Mesenchymal stem cell (in vitro differentiated cells and primary cell): ENCODE measurements at regions not wholly inside any gene's neighbourhood (a gene's known extent, or its start where the extent isn't known, plus 50 kb on each side); places are given as distances from the start of the nearest gene placed in this dataset.

Experiments
- DNase-seq: peaks from one replicate; pipeline ENCODE4 v3.0.0-alpha.2; 2013
- H2AFZ ChIP-seq: one replicate; pipeline ENCODE4 v1.6.1; 2013; ENCODE audit warnings: low read depth, mild to moderate bottlenecking, control low read depth, inconsistent platforms, low read length, moderate library complexity
- H2AK5ac ChIP-seq: 2 replicates; pipeline ENCODE4 v1.6.1; 2013; ENCODE audit warnings: low read length, moderate library complexity, mild to moderate bottlenecking, inconsistent platforms; ENCODE audit not compliant: severe bottlenecking
- H2BK120ac ChIP-seq: one replicate; pipeline ENCODE4 v1.6.1; 2013; ENCODE audit warnings: low read depth, mild to moderate bottlenecking, inconsistent platforms, low read length, moderate library complexity
- H2BK12ac ChIP-seq, 2 experiments: one replicate each; pipeline ENCODE4 v1.6.1; 2013; ENCODE audit warnings: inconsistent platforms in 2 of 2, low read length in 2 of 2, mild to moderate bottlenecking in 2 of 2, moderate library complexity in 2 of 2, control low read depth in 1 of 2
- H2BK15ac ChIP-seq: one replicate; pipeline ENCODE4 v1.6.1; 2013; ENCODE audit warnings: mild to moderate bottlenecking, low read depth, inconsistent platforms; ENCODE audit not compliant: poor library complexity, severe bottlenecking
- H2BK5ac ChIP-seq: 2 replicates; pipeline ENCODE4 v1.6.1; 2013; ENCODE audit warnings: low read depth, mild to moderate bottlenecking, low read length, control low read depth, inconsistent platforms; ENCODE audit not compliant: poor library complexity, severe bottlenecking
- H3K14ac ChIP-seq, 2 experiments: one replicate each; pipeline ENCODE4 v1.6.1; 2013; ENCODE audit warnings: inconsistent platforms in 2 of 2, low read length in 2 of 2, control low read depth in 1 of 2, mild to moderate bottlenecking in 1 of 2, moderate library complexity in 1 of 2
- H3K18ac ChIP-seq, 2 experiments: one replicate each; pipeline ENCODE4 v1.6.1; 2013; ENCODE audit warnings: inconsistent platforms in 2 of 2, low read length in 2 of 2, control low read depth in 1 of 2, low read depth in 1 of 2, mild to moderate bottlenecking in 1 of 2
- H3K23ac ChIP-seq, 2 experiments: one replicate each; pipeline ENCODE4 v1.6.1; 2013; ENCODE audit warnings: inconsistent platforms in 2 of 2, low read length in 2 of 2, mild to moderate bottlenecking in 2 of 2, moderate library complexity in 2 of 2, control low read depth in 1 of 2
- H3K27ac ChIP-seq: 2 replicates; pipeline ENCODE4 v1.5.1; 2013; ENCODE audit warnings: mild to moderate bottlenecking, moderate library complexity, low read length, control low read depth, inconsistent platforms; ENCODE audit not compliant: poor library complexity, severe bottlenecking
- H3K27me3 ChIP-seq, 2 experiments: 2 replicates each; pipeline versions ENCODE4 v1.6.1 to v1.7.0; 2013; ENCODE audit warnings: low read length in 2 of 2, mild to moderate bottlenecking in 2 of 2, moderate library complexity in 2 of 2, control low read depth in 1 of 2, inconsistent platforms in 1 of 2; ENCODE audit not compliant: control insufficient read depth in 1 of 2, insufficient read depth in 1 of 2
- H3K36me3 ChIP-seq, 2 experiments: 2 replicates each; pipeline versions ENCODE4 v1.6.1 to v1.7.0; 2013; ENCODE audit warnings: low read length in 2 of 2, control low read depth in 1 of 2, inconsistent platforms in 1 of 2, low read depth in 1 of 2, mild to moderate bottlenecking in 1 of 2; ENCODE audit not compliant: insufficient read depth in 2 of 2, control insufficient read depth in 1 of 2
- H3K4ac ChIP-seq, 2 experiments: one replicate each; pipeline ENCODE4 v1.6.1; 2013; ENCODE audit warnings: inconsistent platforms in 2 of 2, low read length in 2 of 2, mild to moderate bottlenecking in 2 of 2, moderate library complexity in 2 of 2, control low read depth in 1 of 2, low read depth in 1 of 2
- H3K4me1 ChIP-seq: 2 replicates; pipeline ENCODE4 v1.6.1; 2013; ENCODE audit warnings: low read depth, low read length, control low read depth; ENCODE audit not compliant: control insufficient read depth, insufficient read depth
- H3K4me2 ChIP-seq: 2 replicates; pipeline ENCODE4 v1.6.1; 2013; ENCODE audit warnings: low read length, mild to moderate bottlenecking, inconsistent platforms; ENCODE audit not compliant: poor library complexity, severe bottlenecking
- H3K4me3 ChIP-seq, 2 experiments: 2 replicates each; pipeline versions ENCODE4 v1.5.1 to v1.7.0; 2013; ENCODE audit warnings: low read length in 2 of 2, mild to moderate bottlenecking in 2 of 2, control low read depth in 1 of 2, low read depth in 1 of 2; ENCODE audit not compliant: insufficient read depth in 1 of 2
- H3K79me1 ChIP-seq: replicated peaks from 2 replicates; pipeline ENCODE4 v1.6.1; 2013; ENCODE audit warnings: mild to moderate bottlenecking, control low read depth, low read length, inconsistent platforms; ENCODE audit not compliant: poor library complexity, severe bottlenecking
- H3K9ac ChIP-seq: 2 replicates; pipeline ENCODE4 v1.7.0; 2013; ENCODE audit warnings: mild to moderate bottlenecking, low read length, moderate library complexity
- H3K9me3 ChIP-seq: 2 replicates; pipeline ENCODE4 v1.7.0; 2013; ENCODE audit warnings: mild to moderate bottlenecking, low read length; ENCODE audit not compliant: control insufficient read depth
- H4K8ac ChIP-seq: one replicate; pipeline ENCODE4 v1.6.1; 2013; ENCODE audit warnings: inconsistent platforms, mild to moderate bottlenecking, low read length, moderate library complexity
- H4K91ac ChIP-seq: one replicate; pipeline ENCODE4 v1.6.1; 2013; ENCODE audit warnings: mild to moderate bottlenecking, low read length, inconsistent platforms
- WGBS: methylation state at CpG from one replicate; pipeline ENCODE4 v1.1.7; 2013; ENCODE audit warnings: mixed read lengths; 5-methylcytosine and 5-hydroxymethylcytosine counted together

GRCh38 chr6:152874846-152875568 lies 107.8 kb downstream of the FBXO5 start:
- Histone ChIP-seq H2BK15ac (no peak overlapping the region), H3K27ac (no peak overlapping the region), H3K18ac (no peak overlapping the region), H3K9me3 (peaks cover 8% of the 10 kb centered on the region), H3K79me1 (no peaks in the 10 kb centered on the region), H2BK12ac (no peak overlapping the region), H3K4me2 (no peak overlapping the region), H3K27me3 (no peaks in the 10 kb centered on the region), H3K9ac (no peak overlapping the region), H4K91ac (no peak overlapping the region), H2BK120ac (no peak overlapping the region), H3K4me3 (no peak overlapping the region), H3K23ac (no peak overlapping the region), H3K36me3 (no peaks in the 10 kb centered on the region), H3K14ac (no peak overlapping the region), H4K8ac (no peak overlapping the region), H3K4ac (no peak overlapping the region), H2BK5ac (no peak overlapping the region), H3K4me1 (no peaks in the 10 kb centered on the region), H2AFZ (no peak overlapping the region), H2AK5ac (no peak overlapping the region)
- DNase-seq, result no peak
- WGBS, result 0% methylated on average over 1 of the region's 6 CpGs

- no peak overlapping the region for H2BK12ac ChIP-seq
- H2BK5ac ChIP-seq, result no peak overlapping the region
- H3K4me3 ChIP-seq, result no peak overlapping the region
- peaks cover 11% of the 10 kb centered on the region for H3K9me3 ChIP-seq
- no peak overlapping the region for H3K14ac ChIP-seq
- H2AK5ac ChIP-seq, result no peak overlapping the region
- H3K36me3 ChIP-seq, result no peaks in the 10 kb centered on the region
- H3K27ac ChIP-seq, result no peak overlapping the region
- DNase-seq, result no peak
- H4K91ac ChIP-seq, result no peak overlapping the region
- H2BK120ac ChIP-seq, result no peak overlapping the region
- H3K18ac ChIP-seq, result no peak overlapping the region
- no peak overlapping the region for H2BK15ac ChIP-seq
- H3K27me3 ChIP-seq, result no peaks in the 10 kb centered on the region
- H4K8ac ChIP-seq, result no peak overlapping the region
- no peaks in the 10 kb centered on the region for H3K79me1 ChIP-seq
- H3K4me1 ChIP-seq, result no peaks in the 10 kb centered on the region
- H3K4me2 ChIP-seq, result no peak overlapping the region
- H3K23ac ChIP-seq, result no peak overlapping the region
- H3K9ac ChIP-seq, result no peak overlapping the region
- no peak overlapping the region for H2AFZ ChIP-seq
- H3K4ac ChIP-seq, result no peak overlapping the region
Observed at GRCh38 chr6:152879681-152880080, 103.2 kb downstream of the FBXO5 start.

DNA sequence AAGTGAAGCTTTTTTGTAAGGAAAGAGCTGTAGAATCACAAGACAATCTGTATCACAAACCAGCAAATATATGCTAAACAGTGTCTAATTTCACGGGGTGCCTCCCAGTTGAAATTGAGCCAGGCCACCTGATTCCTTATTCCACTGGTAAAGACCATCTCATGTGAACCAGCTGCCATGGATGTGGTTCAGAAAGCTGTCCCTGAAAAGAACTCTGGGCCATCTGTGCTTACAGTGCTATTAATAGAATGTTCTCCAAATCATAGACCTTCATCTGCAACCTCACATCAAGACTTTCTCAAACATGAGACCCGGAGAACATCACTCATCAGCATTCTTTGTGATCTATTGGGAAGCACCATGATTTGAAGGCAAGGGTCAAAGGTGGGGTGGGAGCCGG lies 89.7 kb downstream of the FBXO5 start:
- H4K8ac ChIP-seq, result no peak overlapping the region
- no peak overlapping the region for H2BK12ac ChIP-seq
- H4K91ac ChIP-seq, result no peak overlapping the region
- no peaks in the 10 kb centered on the region for H3K9me3 ChIP-seq
- H3K4me3 ChIP-seq, result no peak overlapping the region
- H3K36me3 ChIP-seq, result no peaks in the 10 kb centered on the region
- H2AK5ac ChIP-seq, result no peak overlapping the region
- H3K27ac ChIP-seq, result no peak overlapping the region
- no peak overlapping the region for H3K23ac ChIP-seq
- H3K18ac ChIP-seq, result no peak overlapping the region
- no peak overlapping the region for H3K9ac ChIP-seq
- no peak overlapping the region for H2BK5ac ChIP-seq
- H2BK120ac ChIP-seq, result no peak overlapping the region
- no peak overlapping the region for H2AFZ ChIP-seq
- H3K27me3 ChIP-seq, result peaks cover 0 to 3% of the 10 kb centered on the region in 2 experiments
- H3K4ac ChIP-seq, result no peak overlapping the region
- H3K4me2 ChIP-seq, result no peak overlapping the region
- H2BK15ac ChIP-seq, result no peak overlapping the region
- no peaks in the 10 kb centered on the region for H3K4me1 ChIP-seq
- H3K79me1 ChIP-seq, result no peaks in the 10 kb centered on the region
- DNase-seq, result no peak
- 78% methylated on average over 3 of the region's 3 CpGs for WGBS
- no peak overlapping the region for H3K14ac ChIP-seq

DNA sequence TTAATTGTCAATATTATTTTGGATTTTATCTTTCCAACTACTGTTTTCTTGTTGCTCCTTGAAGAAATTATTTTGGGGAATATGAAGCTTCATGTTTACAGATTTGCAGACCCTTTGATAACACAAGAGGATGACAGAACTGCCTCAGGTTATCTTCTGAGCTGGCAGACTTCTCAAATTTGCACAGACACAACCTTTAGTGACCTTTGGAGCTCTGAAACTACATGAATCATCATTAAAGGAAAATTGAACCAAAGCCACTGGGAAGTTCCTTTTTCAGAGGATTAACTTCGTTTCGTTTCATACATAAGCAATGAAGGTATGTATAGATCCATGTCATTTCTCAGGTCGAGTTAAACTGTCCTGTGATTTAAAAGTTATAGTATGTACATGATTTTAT lies 85.9 kb downstream of the FBXO5 start:
- Histone ChIP-seq H3K4ac (no peak overlapping the region), H2BK120ac (no peak overlapping the region), H3K9ac (no peak overlapping the region), H3K14ac (no peak overlapping the region), H4K8ac (no peak overlapping the region), H4K91ac (no peak overlapping the region), H2AFZ (no peak overlapping the region), H3K9me3 (no peaks in the 10 kb centered on the region), H3K23ac (no peak overlapping the region), H2BK5ac (no peak overlapping the region), H3K27me3 (peaks cover 3 to 8% of the 10 kb centered on the region in 2 experiments), H3K4me2 (no peak overlapping the region), H3K4me3 (no peak overlapping the region), H2BK12ac (no peak overlapping the region), H3K79me1 (no peaks in the 10 kb centered on the region), H3K18ac (no peak overlapping the region), H3K36me3 (no peaks in the 10 kb centered on the region), H2AK5ac (no peak overlapping the region), H2BK15ac (no peak overlapping the region), H3K4me1 (no peaks in the 10 kb centered on the region), H3K27ac (no peak overlapping the region)
- WGBS, result 60% methylated on average over 2 of the region's 3 CpGs
- DNase-seq, result no peak
